ENCODE measurements at regions not wholly inside any gene's neighbourhood (a gene's known extent, or its start where the extent isn't known, plus 50 kb on each side); places are given as distances from the start of the nearest gene placed in this dataset.

GRCh38 chr5:163574472-163575440, 69.3 kb downstream of the MAT2B start:
- TF ChIP-seq CTCF (optimal IDR thresholded peaks at IDR 0.05 in 1 of 3, IDR thresholded peaks at IDR 0.05 in 1 of 3, conservative IDR thresholded peaks at IDR 0.05 in 1 of 3; ENCODE audit: extremely low read depth in 1 of 3, insufficient read depth in 2 of 3, low read length in 3 of 3) = no peak
- no peak for TF ChIP-seq EZH2 (IDR thresholded peaks at IDR 0.05; ENCODE audit: low read length)

Data from keratinocyte (primary cell).